ENCODE measurements at regions not wholly inside any gene's neighbourhood (a gene's known extent, or its start where the extent isn't known, plus 50 kb on each side); places are given as distances from the start of the nearest gene placed in this dataset.

GRCh38 chr13:40096357-40096901 lies 441.0 kb downstream of the COG6 start:
- 71% methylated on average over 4 of the region's 4 CpGs for WGBS (ENCODE audit: low lambda C conversion rate, missing lambda C conversion rate)
- no peak for TF ChIP-seq EZH2 (IDR thresholded peaks at IDR 0.05; ENCODE audit: borderline replicate concordance)
- no peak for TF ChIP-seq CTCF (IDR thresholded peaks at IDR 0.05; ENCODE audit: poor library complexity)
- TF ChIP-seq EZH2phosphoT487 (IDR thresholded peaks at IDR 0.05; ENCODE audit: low read depth, severe bottlenecking, unreplicated experiment) = no peak
- H4K20me1 ChIP-seq (ENCODE audit: insufficient read depth, poor library complexity, severe bottlenecking) = no peaks in the 10 kb centered on the region

GRCh38 chr13:40098246-40098645 lies 442.8 kb downstream of the COG6 start:
- no peaks in the 10 kb centered on the region for H3K36me3 ChIP-seq (replicated peaks; ENCODE audit: insufficient read depth, low read depth)
- no peak overlapping the region for H3K4me2 ChIP-seq
- H3K9me2 ChIP-seq (replicated peaks; ENCODE audit: insufficient read depth) = no peaks in the 10 kb centered on the region
- no peak for DNase-seq (ENCODE audit: low spot score)
- H4K20me1 ChIP-seq (ENCODE audit: insufficient read depth, poor library complexity, severe bottlenecking) = no peaks in the 10 kb centered on the region
- no peaks in the 10 kb centered on the region for H3K27me3 ChIP-seq
- TF ChIP-seq EZH2 (IDR thresholded peaks at IDR 0.05; ENCODE audit: borderline replicate concordance) (no peak), EZH2phosphoT487 (IDR thresholded peaks at IDR 0.05; ENCODE audit: low read depth, severe bottlenecking, unreplicated experiment) (no peak), CTCF (IDR thresholded peaks at IDR 0.05; ENCODE audit: poor library complexity) (no peak)
- H3K4me3 ChIP-seq = no peak overlapping the region
- H3K4me1 ChIP-seq (ENCODE audit: insufficient read depth) = no peaks in the 10 kb centered on the region
- 94% methylated on average over 7 of the region's 7 CpGs for WGBS (ENCODE audit: low lambda C conversion rate, missing lambda C conversion rate)
- no peak overlapping the region for H2AFZ ChIP-seq
- no peaks in the 10 kb centered on the region for H3K9me3 ChIP-seq (ENCODE audit: low read depth)
- H3K79me2 ChIP-seq = no peaks in the 10 kb centered on the region
- H3K27ac ChIP-seq = no peak overlapping the region

More at GRCh38 chr13:40096357-40096901, 441.0 kb downstream of the COG6 start:
- Histone ChIP-seq H3K27ac (no peak overlapping the region), H3K36me3 (replicated peaks; ENCODE audit: insufficient read depth, low read depth) (no peaks in the 10 kb centered on the region), H3K79me2 (no peaks in the 10 kb centered on the region), H3K4me3 (no peak overlapping the region), H3K4me2 (no peak overlapping the region), H3K4me1 (ENCODE audit: insufficient read depth) (no peaks in the 10 kb centered on the region), H2AFZ (no peak overlapping the region), H3K9me3 (ENCODE audit: low read depth) (no peaks in the 10 kb centered on the region), H3K9me2 (replicated peaks; ENCODE audit: insufficient read depth) (no peaks in the 10 kb centered on the region), H3K27me3 (peaks cover 1% of the 10 kb centered on the region)
- no peak for DNase-seq (ENCODE audit: low spot score)

- no peak for TF ChIP-seq CTCF (IDR thresholded peaks at IDR 0.05; ENCODE audit: poor library complexity)
- no peak for TF ChIP-seq EZH2phosphoT487 (IDR thresholded peaks at IDR 0.05; ENCODE audit: low read depth, severe bottlenecking, unreplicated experiment)
- no peak for TF ChIP-seq EZH2 (IDR thresholded peaks at IDR 0.05; ENCODE audit: borderline replicate concordance)
- Histone ChIP-seq H3K27me3 (no peaks in the 10 kb centered on the region), H4K20me1 (ENCODE audit: insufficient read depth, poor library complexity, severe bottlenecking) (no peaks in the 10 kb centered on the region)
Measured at GRCh38 chr13:40101708-40102359, 446.4 kb downstream of the COG6 start.

More at GRCh38 chr13:40101708-40102359, 446.4 kb downstream of the COG6 start:
- H3K79me2 ChIP-seq = no peaks in the 10 kb centered on the region
- no peaks in the 10 kb centered on the region for H3K4me1 ChIP-seq (ENCODE audit: insufficient read depth)
- no peaks in the 10 kb centered on the region for H3K36me3 ChIP-seq (replicated peaks; ENCODE audit: insufficient read depth, low read depth)
- no peaks in the 10 kb centered on the region for H3K9me2 ChIP-seq (replicated peaks; ENCODE audit: insufficient read depth)
- H3K27ac ChIP-seq = no peak overlapping the region
- no peak overlapping the region for H2AFZ ChIP-seq
- H3K9me3 ChIP-seq (ENCODE audit: low read depth) = no peaks in the 10 kb centered on the region
- no peak overlapping the region for H3K4me2 ChIP-seq
- no peak for DNase-seq (ENCODE audit: low spot score)
- no peak overlapping the region for H3K4me3 ChIP-seq
- WGBS (ENCODE audit: low lambda C conversion rate, missing lambda C conversion rate) = 96% methylated on average over 3 of the region's 3 CpGs
